Gastroesophageal sphincter (tissue), 3 donors: ENCODE measurements at regions not wholly inside any gene's neighbourhood (a gene's known extent, or its start where the extent isn't known, plus 50 kb on each side); places are given as distances from the start of the nearest gene placed in this dataset.

Experiments
- CTCF ChIP-seq, 4 experiments: fragments of 200-600 bp in 2 of 4; fragments of 450-650 bp in 2 of 4; sonication (generic) in 1 of 4; IDR thresholded peaks; one replicate each; pipeline ENCODE4 v1.5.1; 2017 to 2019; ENCODE audit warnings: antibody characterized with exemption in 4 of 4, mild to moderate bottlenecking in 2 of 4, moderate library complexity in 2 of 4
- EP300 ChIP-seq: sonication (generic); formaldehyde crosslinking; IDR thresholded peaks from one replicate; pipeline ENCODE4 v1.6.1; 2017; ENCODE audit warnings: antibody characterized with exemption, mild to moderate bottlenecking
- POLR2A ChIP-seq, 2 donors: fragments of 450-650 bp; IDR thresholded peaks; one replicate each; pipeline ENCODE4 v1.6.1; 2017; ENCODE audit warnings: antibody characterized with exemption in 2 of 2, mild to moderate bottlenecking in 2 of 2, moderate library complexity in 1 of 2
- POLR2AphosphoS5 ChIP-seq: sonication (generic); formaldehyde crosslinking; IDR thresholded peaks from one replicate; pipeline ENCODE4 v1.6.1; 2017; ENCODE audit warnings: antibody characterized with exemption

- no peak for TF ChIP-seq CTCF (IDR thresholded peaks at IDR 0.05)
- no peak for TF ChIP-seq EP300
- no peak for TF ChIP-seq POLR2A (IDR thresholded peaks at IDR 0.05)
- no peak for TF ChIP-seq POLR2AphosphoS5
Measured at GRCh38 chr13:21304256-21304655, 127.8 kb downstream of the MRPL57 start.
